Stomach smooth muscle (tissue), 2 donors: ENCODE measurements at regions not wholly inside any gene's neighbourhood (a gene's known extent, or its start where the extent isn't known, plus 50 kb on each side); places are given as distances from the start of the nearest gene placed in this dataset.

ENCODE experiments used
- H3K27ac ChIP-seq: one replicate; pipeline ENCODE4 v1.7.0; 2013; ENCODE audit warnings: mild to moderate bottlenecking, low read length, inconsistent platforms
- H3K27me3 ChIP-seq, 2 donors: one replicate each; pipeline ENCODE4 v1.7.0; 2013; ENCODE audit warnings: low read length in 2 of 2; ENCODE audit not compliant: insufficient read depth in 2 of 2, control insufficient read depth in 1 of 2
- H3K36me3 ChIP-seq, 2 donors: one replicate each; pipeline ENCODE4 v1.7.0; 2013; ENCODE audit warnings: low read length in 2 of 2; ENCODE audit not compliant: control insufficient read depth in 2 of 2, insufficient read depth in 2 of 2
- H3K4me1 ChIP-seq: one replicate; pipeline ENCODE4 v1.7.0; 2013; ENCODE audit warnings: low read length; ENCODE audit not compliant: control insufficient read depth, insufficient read depth
- H3K4me3 ChIP-seq, 2 donors: one replicate each; pipeline ENCODE4 v1.7.0; 2013; ENCODE audit warnings: low read length in 2 of 2
- H3K9ac ChIP-seq, 2 donors: one replicate each; pipeline ENCODE4 v1.7.0; 2013; ENCODE audit warnings: low read length in 2 of 2, mild to moderate bottlenecking in 1 of 2
- H3K9me3 ChIP-seq, 2 donors: one replicate each; pipeline ENCODE4 v1.7.0; 2013; ENCODE audit warnings: low read length in 2 of 2; ENCODE audit not compliant: control insufficient read depth in 2 of 2
- donor health status: healthy.
- donor health status: Pancreatic carcinoma.

GRCh38 chr11:45597097-45597496, 68.3 kb downstream of the CHST1 start:
- Histone ChIP-seq H3K27me3 (peaks cover 2 to 12% of the 10 kb centered on the region in 2 donors), H3K9ac (no peak overlapping the region), H3K27ac (no peak overlapping the region), H3K4me3 (no peak overlapping the region), H3K9me3 (no peaks in the 10 kb centered on the region), H3K4me1 (no peaks in the 10 kb centered on the region), H3K36me3 (no peaks in the 10 kb centered on the region)

DNA sequence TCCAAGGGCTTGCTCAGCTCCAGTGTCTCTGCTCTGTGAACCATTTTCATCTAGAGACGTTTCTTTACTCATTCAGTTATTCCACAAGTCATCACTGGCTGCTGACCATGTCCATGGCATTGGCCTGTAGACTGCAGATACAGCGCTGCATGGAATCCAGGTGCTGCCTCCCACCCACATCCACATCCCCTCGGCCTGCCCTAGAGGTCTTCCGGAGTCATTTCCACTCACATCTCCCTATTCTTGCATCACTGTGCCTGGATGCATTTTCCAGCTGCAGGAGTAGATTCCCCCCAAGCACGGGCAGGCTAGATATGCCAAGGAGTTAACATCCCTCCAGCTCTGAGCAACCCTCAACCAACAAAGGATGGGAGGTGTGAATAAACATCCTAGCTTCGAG, 68.9 kb downstream of the CHST1 start:
- H3K27ac ChIP-seq, result no peak overlapping the region
- no peak overlapping the region for H3K4me3 ChIP-seq
- H3K27me3 ChIP-seq, result peaks cover 2 to 12% of the 10 kb centered on the region in 2 donors
- H3K36me3 ChIP-seq, result no peaks in the 10 kb centered on the region
- no peaks in the 10 kb centered on the region for H3K4me1 ChIP-seq
- H3K9ac ChIP-seq, result no peak overlapping the region
- H3K9me3 ChIP-seq, result no peaks in the 10 kb centered on the region

- no peaks in the 10 kb centered on the region for H3K36me3 ChIP-seq
- peaks cover 2 to 6% of the 10 kb centered on the region in 2 donors for H3K27me3 ChIP-seq
- H3K4me3 ChIP-seq, result no peak overlapping the region
- no peak overlapping the region for H3K9ac ChIP-seq
- H3K4me1 ChIP-seq, result no peaks in the 10 kb centered on the region
- no peaks in the 10 kb centered on the region for H3K9me3 ChIP-seq
- H3K27ac ChIP-seq, result no peak overlapping the region
These were observed 71.4 kb downstream of the CHST1 start for GRCh38 chr11:45593992-45594391.

DNA sequence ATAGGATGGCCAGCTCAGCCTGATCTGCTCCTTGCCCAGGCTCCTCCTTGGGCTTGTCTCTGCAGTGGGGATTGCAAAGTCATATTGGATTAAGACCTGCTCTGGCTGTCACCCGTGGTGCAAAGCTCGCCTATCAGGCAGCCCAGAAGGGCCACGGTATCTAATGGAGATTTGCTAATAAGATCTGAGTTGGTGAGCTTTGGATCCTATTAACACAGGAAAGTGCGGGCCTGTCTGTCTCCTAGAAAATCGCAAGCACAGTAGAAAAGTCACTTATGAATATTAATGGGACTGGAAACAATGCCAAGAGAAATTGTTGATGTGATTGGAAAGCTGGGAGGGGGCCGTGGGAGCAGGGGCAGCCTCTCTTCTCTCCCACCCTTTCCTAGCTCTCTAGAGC, 72.8 kb downstream of the CHST1 start:
- H3K4me3 ChIP-seq, result no peak overlapping the region

GRCh38 chr11:45590743-45591142, 74.7 kb downstream of the CHST1 start:
- Histone ChIP-seq H3K36me3 (no peaks in the 10 kb centered on the region), H3K4me3 (no peak overlapping the region), H3K27ac (no peak overlapping the region), H3K9me3 (no peaks in the 10 kb centered on the region), H3K4me1 (no peaks in the 10 kb centered on the region), H3K27me3 (peaks cover under 1 to 7% of the 10 kb centered on the region in 2 donors), H3K9ac (no peak overlapping the region)

More for the DNA sequence above, 72.8 kb downstream of the CHST1 start:
- Histone ChIP-seq H3K27me3 (peaks cover 2 to 5% of the 10 kb centered on the region in 2 donors), H3K27ac (no peak overlapping the region), H3K36me3 (no peaks in the 10 kb centered on the region), H3K4me1 (no peaks in the 10 kb centered on the region), H3K9ac (no peak overlapping the region), H3K9me3 (no peaks in the 10 kb centered on the region)

- Histone ChIP-seq H3K4me1 (no peaks in the 10 kb centered on the region), H3K9ac (no peak overlapping the region), H3K4me3 (no peak overlapping the region), H3K27me3 (peaks cover 2 to 24% of the 10 kb centered on the region in 2 donors), H3K9me3 (no peaks in the 10 kb centered on the region), H3K36me3 (no peaks in the 10 kb centered on the region), H3K27ac (no peak overlapping the region)
These were observed 80.2 kb downstream of the CHST1 start for GRCh38 chr11:45585205-45585604.

GRCh38 chr11:45583981-45584566, 81.3 kb downstream of the CHST1 start:
- H3K27me3 ChIP-seq, result peaks cover 2 to 24% of the 10 kb centered on the region in 2 donors
- H3K4me3 ChIP-seq, result no peak overlapping the region
- no peak overlapping the region for H3K27ac ChIP-seq
- H3K4me1 ChIP-seq, result no peaks in the 10 kb centered on the region
- H3K36me3 ChIP-seq, result no peaks in the 10 kb centered on the region
- H3K9ac ChIP-seq, result no peak overlapping the region
- no peaks in the 10 kb centered on the region for H3K9me3 ChIP-seq

GRCh38 chr11:45580399-45580798, 85.0 kb downstream of the CHST1 start:
- no peak overlapping the region for H3K9ac ChIP-seq
- no peaks in the 10 kb centered on the region for H3K9me3 ChIP-seq
- peaks cover 2 to 21% of the 10 kb centered on the region in 2 donors for H3K27me3 ChIP-seq
- no peaks in the 10 kb centered on the region for H3K4me1 ChIP-seq
- no peak overlapping the region for H3K4me3 ChIP-seq
- H3K36me3 ChIP-seq, result no peaks in the 10 kb centered on the region
- no peak overlapping the region for H3K27ac ChIP-seq

DNA sequence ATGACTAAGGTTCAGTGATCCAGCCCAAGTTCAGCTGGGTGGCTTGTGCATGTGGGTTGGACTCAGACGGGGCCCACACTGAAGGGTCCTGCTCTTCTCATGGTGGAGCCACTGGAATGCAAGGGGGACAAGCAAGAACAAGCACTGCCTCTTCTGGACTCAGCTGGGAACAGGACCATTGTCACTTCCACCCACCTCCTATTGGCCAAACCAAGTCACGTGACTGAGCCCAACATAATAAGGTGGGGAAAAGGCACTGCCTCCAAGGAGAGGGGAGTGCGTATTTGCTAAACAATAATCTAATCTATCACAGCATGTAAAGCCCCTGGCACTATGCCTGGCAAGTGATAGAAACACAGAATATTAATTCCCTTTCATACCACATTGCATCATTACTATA, 87.1 kb downstream of the CHST1 start:
- Histone ChIP-seq H3K9me3 (no peaks in the 10 kb centered on the region), H3K4me1 (no peaks in the 10 kb centered on the region), H3K27ac (no peak overlapping the region), H3K4me3 (no peak overlapping the region), H3K9ac (no peak overlapping the region), H3K36me3 (no peaks in the 10 kb centered on the region), H3K27me3 (peaks cover 2 to 16% of the 10 kb centered on the region in 2 donors)

DNA sequence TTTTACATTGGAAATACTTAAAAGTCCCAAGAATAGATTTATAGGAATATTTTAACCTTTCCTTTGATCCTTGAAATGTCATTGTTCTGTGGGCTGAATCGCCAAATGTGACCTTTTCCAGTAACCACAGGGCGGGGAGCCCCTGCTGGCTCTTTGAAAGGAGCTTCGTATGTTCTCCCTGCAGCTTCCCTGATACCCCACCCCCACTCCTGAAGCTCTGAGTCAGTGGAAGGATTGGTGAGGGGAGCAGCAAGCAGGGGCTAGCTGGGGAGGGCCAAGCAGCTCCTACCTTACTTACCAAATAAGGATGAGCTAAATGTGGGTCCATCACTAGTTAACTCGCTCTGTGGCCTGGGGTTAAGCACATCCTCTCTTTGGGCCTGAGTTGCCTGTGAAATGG, 87.7 kb downstream of the CHST1 start:
- Histone ChIP-seq H3K27me3 (peaks cover 2 to 16% of the 10 kb centered on the region in 2 donors), H3K4me1 (no peaks in the 10 kb centered on the region), H3K9me3 (no peaks in the 10 kb centered on the region), H3K27ac (no peak overlapping the region), H3K4me3 (no peak overlapping the region), H3K9ac (no peak overlapping the region), H3K36me3 (no peaks in the 10 kb centered on the region)

DNA sequence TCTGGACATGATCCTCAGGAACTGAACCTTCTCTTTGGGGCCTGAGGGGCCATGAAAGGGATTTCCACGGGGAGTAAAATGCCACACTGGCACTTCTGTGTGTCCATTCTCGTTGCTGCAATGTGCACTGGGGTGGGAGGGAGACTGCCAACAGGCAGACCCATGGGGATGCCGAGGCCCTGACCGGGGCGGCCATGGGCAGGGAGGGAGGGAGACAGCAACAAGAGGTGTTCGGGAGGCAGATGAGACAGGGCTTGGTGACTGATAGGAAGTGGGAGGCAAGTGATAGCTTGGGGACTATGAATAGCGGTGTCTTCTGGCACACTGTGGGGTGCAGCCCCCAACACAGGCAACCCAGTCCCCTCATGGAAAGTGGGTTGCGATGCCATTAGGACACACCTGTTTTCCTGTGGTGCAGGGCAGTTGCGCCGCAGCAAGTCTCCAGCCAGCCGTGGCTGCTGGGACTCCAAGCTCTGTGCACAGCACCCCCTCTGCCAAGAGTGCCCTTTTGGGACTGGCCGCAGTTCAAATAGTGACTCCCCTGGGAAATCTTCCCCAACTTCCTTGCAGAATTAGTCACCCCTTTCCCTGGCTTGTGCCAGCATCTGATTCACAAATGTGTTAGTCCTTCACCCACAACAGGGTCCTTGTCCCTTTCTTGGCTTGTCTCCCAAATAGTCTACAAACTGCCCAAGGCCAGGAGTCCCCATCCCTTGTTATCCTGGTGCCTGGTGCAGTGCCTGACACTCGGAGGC, 88.8 kb downstream of the CHST1 start:
- Histone ChIP-seq H3K9ac (no peak overlapping the region), H3K9me3 (no peaks in the 10 kb centered on the region), H3K27me3 (peaks cover 2 to 10% of the 10 kb centered on the region in 2 donors), H3K27ac (no peak overlapping the region), H3K4me3 (no peak overlapping the region), H3K4me1 (no peaks in the 10 kb centered on the region), H3K36me3 (no peaks in the 10 kb centered on the region)
